Embryonic facial prominence (tissue), 1 donor: ENCODE measurements at regions not wholly inside any gene's neighbourhood (a gene's known extent, or its start where the extent isn't known, plus 50 kb on each side); places are given as distances from the start of the nearest gene placed in this dataset.
"Not testable (repeated sequence)": the region's sequence is repeated elsewhere in the genome, so short reads cannot be mapped to it uniquely, and the experiment has no call there.

Experiments used
- DNase-seq: peaks from one replicate; pipeline ENCODE4 v3.0.0-alpha.2; 2016; ENCODE audit errors: extremely low spot score

DNA sequence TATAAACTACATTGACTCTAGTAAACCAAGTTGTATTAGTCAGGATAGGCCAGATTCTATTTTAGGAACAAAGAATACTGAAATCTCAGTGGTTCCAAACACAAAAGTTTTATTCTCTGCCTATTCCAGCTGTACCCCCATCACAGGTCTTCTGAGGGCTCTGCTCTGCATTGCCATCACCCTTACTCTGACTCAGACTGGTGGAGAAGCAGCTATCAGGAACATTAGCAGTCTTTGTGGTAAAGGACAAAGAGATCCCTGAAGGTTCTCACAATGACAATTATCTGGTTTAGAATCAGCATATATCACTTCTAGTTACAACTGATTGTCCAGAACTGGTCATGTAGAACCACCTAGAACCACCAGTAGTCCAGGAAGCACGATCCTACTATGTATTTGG lies 251.1 kb downstream of the GLUD2 start:
- no peak for DNase-seq

DNA sequence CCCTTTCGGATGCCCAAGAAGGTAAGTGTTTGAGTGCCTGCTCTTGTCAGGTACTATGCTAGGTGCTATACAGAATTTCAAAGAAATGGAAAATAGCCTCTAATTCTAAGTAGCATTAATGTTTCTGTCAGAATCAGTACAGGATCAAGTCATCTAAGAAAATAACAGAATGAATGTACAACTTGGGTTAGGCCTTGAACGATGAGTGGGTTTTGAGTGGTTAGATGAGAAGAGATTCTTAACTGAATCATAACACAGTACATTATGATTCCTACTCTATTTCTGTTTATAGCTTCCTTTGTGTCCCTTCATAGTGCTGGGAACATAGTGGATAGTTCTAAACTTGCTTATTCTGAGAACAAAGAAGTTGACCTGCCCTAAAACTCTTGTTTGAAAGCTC lies 253.9 kb downstream of the GLUD2 start:
- DNase-seq, result no peak

DNA sequence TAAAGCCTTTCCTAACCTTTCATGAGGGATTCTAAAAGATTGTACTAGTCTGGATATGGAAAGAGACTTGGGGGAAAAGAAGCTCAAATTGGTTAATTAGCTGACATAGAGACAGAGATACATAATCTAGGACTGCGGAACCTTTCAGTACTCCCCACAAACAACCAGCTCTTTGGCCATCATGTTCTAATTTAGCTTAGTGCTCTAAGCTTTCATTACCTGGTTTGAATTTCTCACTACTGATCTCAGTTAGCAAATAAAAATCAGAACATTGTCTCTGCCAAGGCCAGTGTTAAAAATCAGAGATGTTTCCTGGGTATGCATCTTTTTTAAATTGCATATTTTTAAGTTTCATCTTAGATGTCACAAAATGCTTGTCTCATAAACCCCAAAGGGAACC lies 254.4 kb downstream of the GLUD2 start:
- DNase-seq, result no peak

DNA sequence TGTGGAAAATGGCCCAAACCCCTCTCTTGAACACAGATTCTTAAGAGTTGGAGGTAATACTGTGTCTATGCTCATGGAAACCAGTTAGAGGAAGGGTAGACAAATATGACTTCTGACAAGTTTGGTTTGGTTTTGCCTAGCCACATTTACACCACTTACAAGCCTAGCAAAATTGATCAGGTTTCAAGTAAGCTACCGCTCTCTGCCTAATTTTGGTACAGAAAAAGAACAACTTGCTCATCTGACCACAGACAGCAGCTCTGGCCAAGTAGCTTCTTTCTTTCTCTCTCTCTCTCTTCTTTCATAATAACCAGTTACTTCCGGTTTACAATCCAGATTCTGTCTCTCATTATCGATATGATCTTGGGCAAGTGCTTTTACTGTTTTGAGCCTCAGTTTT lies 260.0 kb downstream of the GLUD2 start:
- DNase-seq, result no peak

DNA sequence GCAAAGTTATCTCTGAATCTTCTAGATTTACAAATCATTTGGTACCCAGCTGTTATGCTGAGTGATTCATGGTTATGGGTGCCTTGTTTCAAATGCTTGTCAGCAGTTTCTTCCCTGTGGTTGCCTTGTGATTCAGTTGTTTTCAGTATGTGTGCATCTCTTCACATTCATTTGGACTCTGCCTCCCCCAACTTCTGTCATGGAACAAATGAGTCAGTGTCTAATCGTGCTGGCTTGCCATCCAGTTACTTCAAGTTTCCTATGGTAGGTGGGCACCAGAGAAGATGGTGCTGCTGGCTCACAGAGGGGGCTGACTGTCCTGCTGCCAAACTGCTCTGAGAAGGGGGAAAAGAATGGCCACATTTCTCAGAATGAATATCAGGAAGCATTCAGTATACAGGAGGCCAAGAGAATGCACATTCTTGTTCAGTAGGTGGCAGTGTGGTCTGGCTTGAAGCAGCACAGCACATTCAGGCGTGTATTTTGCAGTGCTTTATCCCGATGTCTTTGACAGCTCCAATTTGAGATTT lies 260.9 kb downstream of the GLUD2 start:
- peak; percentile 6 for DNase-seq

DNA sequence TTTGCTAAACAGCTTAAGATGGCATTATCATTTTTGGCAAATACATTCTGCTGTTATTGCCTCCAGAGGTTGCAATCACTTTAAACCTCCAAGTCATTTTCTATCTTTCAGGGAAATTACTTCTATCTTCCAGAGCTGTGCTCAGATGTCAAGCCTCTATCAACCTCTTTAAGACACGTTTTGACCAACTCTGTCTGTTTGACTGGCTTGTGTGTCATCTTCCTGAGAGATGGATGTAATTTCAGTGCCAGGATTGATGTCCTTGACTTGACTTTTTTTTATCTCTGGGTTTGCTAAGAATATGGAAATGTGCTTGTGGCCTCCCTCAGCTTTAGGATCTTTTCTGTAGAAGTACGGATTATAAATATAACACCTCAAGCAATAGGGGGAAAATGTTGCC lies 263.4 kb downstream of the GLUD2 start:
- DNase-seq, result no peak

DNA sequence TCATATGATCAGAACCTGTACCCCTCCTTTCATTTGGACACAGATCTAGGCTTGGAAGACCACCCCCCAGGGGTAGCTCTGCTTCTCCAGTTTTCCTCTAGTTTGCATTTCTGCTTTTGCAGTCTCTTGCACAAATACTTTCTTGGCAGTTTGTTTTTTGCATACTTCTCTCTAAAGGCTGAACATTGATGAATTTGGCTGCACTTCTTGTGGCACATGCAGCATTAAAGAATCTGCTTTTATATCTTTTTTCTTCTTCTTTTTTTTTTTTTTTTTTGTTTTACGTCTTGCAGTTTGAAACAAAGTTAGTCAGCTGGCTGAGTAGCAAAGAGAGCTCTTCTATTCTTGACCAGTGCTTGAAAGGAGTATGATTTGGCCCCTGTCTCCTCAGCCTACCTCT lies 273.0 kb downstream of the GLUD2 start:
- no peak for DNase-seq

DNA sequence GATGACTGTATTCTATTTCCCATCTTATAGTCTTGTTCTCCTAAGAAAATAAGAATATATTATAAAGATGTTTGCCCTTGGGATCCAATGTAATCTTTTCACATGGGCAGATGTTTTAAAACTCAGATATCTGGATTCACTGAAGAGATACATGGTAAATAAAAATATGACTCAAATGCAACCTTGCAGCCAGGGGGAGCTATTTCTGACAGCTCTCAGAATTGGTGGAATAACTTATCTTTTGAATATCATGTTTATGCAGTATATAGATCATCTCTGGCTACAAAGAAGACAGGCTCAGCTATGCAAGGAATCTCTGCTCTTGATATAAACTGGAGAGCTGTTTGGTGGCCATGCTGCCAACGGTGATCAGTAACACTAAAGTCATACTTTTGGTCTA lies 274.7 kb downstream of the GLUD2 start:
- no peak for DNase-seq

DNA sequence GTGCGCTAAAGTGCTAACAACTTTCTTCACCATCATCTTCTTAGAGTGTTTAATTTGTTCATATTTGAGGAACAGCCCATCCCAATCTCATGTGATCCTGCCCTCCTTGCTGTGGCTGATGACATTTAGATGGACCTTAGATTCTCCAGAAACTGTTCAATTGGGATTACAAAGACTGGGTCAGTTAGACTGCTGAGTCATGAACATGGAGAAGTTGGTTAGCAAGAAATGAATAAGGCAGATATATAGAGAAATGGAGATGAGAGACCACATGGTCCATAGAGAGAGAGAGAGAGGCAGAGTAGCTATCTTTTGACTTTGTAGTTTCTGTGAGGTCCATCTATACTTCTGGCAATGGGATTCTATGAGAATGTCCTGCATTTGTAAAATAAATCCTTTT lies 275.9 kb downstream of the GLUD2 start:
- no peak for DNase-seq

DNA sequence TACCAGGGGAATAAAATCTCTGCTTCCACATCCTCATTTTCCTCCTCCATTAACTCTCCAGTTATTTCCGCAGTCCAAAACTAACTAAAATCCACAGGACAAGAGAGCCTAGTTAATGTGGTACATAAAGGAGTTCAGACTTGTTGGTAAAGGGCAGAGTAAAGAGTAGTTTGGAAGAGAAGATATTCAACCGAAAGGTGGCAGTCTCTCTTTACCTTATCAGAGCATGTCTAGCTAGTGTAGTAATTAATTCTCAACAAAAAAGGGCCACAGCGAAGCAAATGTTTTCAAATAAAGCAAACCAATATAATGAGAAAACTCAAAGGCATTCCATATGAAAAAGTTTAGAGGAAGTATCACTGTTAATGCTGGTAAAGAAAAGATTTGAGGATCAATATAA lies 286.5 kb downstream of the GLUD2 start:
- DNase-seq, result no peak

DNA sequence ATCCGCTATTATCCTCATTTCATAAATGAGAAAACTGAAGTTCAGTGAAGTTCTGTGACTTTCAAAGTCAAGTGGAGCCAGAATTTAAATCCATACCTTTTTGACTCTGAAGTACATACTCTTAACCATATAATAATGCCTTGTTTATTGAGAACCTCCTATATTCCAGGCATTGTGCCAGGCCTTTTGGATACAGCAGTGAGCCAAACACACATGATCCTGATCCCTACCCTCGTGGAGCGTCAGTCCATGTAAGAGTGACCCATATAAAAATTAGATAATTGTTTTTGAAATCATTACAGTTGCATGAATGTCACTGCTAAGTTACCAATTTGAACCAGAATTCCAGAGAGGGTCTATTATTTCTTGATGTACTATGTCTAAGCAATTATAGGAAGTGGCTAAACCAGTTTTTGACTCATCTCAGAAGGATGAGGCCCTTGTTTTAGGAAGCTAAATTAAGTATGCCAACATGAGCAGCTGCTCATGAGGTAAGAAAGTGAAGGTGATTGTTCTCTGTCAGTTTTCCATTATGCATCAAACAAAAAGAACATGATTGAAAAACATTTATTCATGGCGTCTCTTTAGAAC lies 289.5 kb downstream of the GLUD2 start:
- no peak for DNase-seq

DNA sequence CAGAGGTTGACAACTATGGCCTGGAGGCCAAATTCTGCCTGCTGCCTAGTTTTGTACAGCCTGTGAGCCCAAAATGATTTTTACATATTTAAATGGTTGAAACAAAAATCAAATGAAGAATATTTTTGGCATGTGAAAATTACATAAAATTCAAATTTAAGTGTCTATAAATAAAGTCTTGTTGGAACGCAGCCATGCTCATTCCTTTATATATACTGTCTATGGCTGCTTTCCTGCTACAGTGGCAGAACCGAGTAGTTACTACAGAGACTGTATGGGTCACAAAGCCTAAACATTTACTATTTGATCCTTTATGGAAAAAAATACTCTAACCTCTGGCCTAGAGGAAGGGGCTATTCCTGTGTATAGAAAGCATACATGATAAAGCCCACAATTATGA lies 290.4 kb downstream of the GLUD2 start:
- no peak for DNase-seq

DNA sequence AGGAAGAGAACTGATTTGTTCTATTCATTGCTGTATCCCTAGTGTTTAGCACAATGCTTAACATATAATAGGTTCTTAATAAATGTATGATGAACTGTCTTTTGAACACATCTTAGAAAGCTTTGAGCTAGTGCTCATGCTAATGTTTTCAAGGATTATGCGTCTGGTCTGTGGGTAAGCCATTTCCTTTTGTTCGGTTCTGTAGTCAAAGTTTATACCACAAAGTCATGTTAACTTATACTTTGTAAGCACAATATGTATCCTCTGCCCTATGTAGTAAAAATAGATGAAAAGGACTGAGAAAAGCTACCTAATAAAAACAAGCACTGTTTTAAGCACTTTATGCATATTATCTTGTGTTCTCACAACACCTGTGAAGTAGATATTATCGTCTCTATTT lies 301.9 kb downstream of the GLUD2 start:
- no peak for DNase-seq

DNA sequence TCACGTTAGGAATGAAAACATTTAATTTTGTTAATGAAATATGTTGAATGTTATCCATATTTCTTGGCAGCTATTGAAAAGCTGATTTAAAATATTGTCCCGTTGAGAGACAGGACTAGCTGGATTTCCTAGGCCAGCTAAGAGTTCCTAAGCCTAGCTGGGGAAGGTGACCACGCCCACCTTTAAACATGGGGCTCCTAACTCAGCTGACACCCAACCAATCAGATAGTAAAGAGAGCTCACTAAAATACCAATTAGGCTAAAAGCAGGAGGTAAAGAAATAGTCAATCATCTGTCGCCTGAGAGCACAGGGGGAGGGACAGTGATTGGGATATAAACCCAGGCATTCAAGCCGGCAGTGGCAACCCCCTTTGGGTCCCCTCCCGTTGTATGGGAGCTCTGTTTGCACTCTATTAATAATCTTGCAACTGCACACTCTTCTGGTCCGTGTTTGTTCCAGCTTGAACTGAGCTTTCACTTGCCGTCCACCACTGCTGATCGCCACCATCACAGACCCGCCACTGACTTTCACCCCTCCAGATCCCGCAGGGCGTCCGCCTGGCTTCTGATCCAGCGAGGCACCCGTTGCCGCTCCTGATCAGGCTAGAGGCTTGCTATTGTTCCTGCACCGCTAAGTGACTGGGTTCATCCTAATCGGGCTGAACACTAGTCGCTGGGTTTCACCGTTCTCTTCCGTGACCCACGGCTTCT lies 308.9 kb downstream of the GLUD2 start:
- no peak for DNase-seq

DNA sequence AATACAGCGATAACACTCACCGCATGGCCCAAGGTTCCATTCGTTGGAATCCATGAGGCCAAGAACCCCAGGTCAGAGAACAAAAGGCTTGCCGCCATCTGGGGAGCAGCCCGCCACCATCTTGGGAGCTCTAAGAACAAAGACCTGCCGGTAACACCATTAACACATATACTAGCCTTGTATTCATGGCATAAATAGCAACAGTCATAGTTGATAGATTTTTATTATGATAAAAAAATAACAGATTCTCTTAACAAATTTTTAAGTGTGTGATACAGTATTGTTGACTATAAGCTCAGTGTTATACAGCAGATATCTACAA lies 309.4 kb downstream of the GLUD2 start:
- no peak for DNase-seq

DNA sequence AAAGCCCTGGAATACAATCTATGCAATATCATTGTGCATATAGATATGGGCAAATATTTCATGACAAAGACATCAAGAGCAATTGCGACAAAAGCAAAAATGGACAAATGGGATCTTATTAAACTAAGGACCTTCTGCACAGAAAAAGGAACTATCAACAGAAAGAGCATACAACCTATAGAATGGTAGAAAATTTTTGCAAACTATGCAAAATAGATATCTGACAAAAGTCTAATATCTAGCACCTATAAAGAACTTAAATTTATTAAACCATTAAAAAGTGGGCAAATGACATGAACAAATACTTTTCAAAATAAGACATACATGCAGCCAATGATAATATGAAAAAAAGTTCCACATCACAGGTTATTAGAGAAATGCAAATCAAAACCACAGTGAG lies 312.9 kb downstream of the GLUD2 start:
- no peak for DNase-seq

DNA sequence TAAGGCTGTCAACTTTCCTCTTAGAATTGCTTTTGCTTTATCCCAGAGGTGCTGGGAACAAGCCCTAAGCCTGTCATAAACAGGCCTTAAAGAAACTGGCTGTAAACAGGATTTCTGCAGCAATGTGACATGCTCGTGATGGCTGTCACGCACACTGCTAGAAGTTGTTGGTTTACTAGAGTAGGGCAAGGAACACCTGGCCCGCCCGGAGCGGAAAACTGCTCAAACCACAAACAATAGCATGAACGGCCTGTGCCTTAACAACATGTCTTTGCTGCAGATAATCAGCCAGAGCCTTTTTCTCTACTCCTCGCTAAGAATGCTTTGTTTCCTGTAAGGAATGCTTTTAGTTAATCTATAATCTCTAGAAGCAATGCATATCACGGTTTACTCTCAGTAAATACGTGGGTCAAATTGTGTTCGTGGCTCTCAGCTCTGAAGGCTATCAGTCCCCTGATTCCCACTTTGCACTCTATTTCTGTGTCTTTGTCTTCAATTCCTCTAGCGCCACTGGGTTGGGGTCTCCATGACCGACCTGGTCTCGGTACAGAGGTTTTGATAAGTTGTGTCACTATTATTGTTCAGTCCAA lies 318.3 kb downstream of the GLUD2 start:
- DNase-seq, result no peak

DNA sequence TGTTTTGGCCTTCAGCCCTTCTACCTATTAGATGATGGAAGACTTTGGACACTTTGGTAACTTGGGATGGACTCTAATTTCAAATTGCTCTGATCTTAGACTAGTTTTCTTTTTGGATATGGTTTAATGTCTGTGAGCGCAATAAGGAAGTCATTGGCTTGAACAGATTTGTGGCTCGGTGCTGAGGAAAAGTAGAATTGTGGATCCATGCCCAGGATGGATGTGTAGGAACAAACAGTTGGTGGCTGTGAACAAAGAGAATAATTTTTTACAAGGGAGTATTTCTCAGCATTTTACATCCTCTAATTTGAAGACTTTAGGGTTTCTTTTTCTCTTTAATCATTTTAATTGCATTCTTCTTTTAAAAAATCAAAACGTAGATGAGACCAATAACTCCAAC lies 327.1 kb downstream of the GLUD2 start:
- no peak for DNase-seq

DNA sequence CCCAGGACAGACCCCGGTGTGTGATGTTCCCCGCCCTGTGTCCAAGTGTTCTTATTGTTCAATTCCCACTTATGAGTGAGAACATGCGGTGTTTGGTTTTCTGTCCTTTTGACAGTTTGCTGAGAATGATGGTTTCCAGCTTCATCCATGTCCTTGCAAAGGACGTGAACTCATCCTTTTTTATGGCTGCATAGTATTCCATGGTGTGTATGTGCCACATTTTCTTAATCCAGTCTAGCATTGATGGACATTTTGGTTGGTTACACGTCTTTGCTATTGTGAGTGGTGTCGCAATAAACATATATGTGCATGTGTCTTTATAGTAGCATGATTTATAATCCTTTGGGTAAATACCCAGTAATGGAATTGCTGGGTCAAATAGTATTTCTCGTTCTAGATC lies 334.5 kb downstream of the GLUD2 start:
- not testable (repeated sequence) for DNase-seq

DNA sequence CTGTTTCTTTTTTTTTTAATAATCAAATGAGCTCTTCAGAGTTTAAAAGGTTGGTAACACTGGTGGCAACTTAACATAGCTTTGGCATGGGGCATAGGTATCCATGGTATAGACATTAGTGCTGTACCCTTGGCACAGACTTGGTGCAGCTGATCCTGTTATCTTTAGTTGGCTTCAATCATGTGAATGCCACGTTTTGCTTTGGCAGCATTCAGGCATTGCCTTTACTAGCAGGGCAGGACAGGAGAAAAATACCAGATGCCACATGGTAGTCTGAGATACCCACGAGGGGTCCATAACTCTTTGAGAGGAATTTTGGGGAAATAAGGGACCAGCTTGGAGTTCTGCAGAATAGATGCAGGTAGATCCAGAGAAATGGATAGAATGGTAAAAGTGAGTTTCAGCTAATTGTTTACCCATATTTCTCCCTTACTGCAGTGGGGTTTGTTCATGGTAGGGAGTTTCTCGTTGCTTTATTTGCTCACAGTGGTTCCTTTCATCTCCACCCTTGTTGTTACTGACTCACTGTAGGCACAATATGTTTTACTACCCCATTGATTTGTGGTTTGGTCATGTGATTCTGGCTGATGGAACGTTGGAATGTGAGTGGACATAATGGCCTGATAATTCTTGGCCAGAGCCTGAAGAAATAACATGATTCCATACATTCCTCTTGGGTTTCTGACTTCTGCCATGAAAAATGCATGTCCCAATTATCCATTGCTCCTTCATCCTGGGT lies 342.7 kb downstream of the GLUD2 start:
- no peak for DNase-seq

DNA sequence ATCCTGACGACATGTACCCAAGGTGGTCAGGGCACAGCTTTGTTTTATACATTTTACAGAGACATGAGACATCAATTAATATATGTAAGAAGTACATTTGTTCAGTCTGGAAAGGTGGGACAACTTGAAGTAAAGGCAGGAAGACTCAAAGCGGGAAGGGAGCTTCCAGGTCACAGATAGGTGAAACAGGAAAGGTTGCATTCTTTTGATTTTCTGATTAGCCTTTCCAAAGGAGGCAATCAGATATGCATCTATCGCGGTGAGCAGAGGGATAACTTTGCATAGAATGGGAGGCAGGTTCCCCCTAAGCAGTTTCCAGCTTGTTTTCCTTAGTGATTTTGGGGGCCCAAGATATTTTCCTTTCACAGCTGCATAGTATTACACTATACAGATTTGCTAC lies 358.4 kb downstream of the GLUD2 start:
- DNase-seq, result no peak

DNA sequence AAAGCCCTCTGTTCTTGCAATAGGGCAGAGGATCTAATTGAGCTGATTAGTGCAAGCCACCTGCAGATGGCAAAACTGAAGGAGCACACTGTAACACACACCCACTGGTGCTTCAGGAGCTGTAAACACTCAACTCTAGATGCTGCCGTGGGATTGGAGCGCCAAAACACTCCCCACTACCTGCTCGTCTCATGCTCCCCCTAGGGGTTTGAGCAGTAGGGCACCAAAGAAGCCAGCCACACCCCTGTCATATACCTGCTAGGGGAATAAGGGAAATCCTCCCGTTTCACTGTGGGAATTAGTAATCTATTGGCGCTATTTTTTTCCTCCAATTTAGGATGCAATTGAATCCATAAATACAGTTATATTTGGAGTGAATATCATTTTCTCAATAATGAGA lies 360.2 kb downstream of the GLUD2 start:
- no peak for DNase-seq

DNA sequence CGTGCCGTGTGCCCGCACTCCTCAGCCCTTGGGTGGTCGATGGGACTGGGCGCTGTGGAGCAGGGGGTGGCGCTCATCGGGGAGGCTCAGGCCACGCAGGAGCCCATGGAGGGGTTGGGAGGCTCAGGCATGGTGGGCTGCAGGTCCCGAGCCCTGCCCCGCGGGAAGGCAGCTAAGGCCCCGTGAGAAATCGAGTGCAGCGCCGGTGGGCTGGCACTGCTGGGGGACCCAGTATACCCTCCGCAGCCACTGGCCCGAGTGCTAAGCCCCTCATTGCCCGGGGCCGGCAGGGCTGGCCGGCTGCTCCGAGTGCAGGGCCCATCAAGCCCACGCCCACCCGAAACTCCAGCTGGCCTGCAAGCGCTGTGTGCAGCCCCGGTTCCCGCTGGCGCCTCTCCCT lies 384.1 kb downstream of the GLUD2 start:
- not testable (repeated sequence) for DNase-seq
